HG02840 (cell line): ENCODE measurements at regions not wholly inside any gene's neighbourhood (a gene's known extent, or its start where the extent isn't known, plus 50 kb on each side); places are given as distances from the start of the nearest gene placed in this dataset.
A peak's percentile ranks its signal among the peaks of the same experiment; 100 is the strongest.
"Not testable (repeated sequence)": the region's sequence is repeated elsewhere in the genome, so short reads cannot be mapped to it uniquely, and the experiment has no call there.

Experiments
- ATAC-seq: cut with Tn5 transposase; IDR thresholded peaks from one replicate; pipeline ENCODE4 v1.9.1; 2021; ENCODE audit warnings: mild to moderate bottlenecking, moderate library complexity, moderate number of reproducible peaks; ENCODE audit not compliant: unreplicated experiment, low FRiP score

DNA sequence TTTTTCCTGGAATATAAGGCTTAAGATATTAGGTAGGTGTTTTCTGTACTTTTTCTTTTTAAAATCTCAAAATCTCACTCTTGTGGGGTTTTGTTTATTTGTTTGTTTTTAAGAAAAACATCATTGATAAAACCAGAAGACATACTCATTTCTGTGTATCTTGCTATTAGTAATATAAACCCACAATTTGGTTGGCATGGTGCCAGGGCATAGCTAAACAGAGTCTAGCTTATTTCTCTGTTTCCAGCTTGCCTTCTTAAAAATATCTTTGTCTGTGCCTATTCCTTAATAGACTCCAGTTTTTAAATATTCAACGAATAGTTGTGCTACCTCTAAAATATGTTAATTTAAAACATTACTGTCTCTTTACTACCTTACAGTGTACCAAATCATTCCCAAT, 1121.9 kb upstream of the PCDH20 start:
- no peak for ATAC-seq

GRCh38 chr13:62525652-62526051, 1110.0 kb upstream of the PCDH20 start:
- no peak for ATAC-seq

DNA sequence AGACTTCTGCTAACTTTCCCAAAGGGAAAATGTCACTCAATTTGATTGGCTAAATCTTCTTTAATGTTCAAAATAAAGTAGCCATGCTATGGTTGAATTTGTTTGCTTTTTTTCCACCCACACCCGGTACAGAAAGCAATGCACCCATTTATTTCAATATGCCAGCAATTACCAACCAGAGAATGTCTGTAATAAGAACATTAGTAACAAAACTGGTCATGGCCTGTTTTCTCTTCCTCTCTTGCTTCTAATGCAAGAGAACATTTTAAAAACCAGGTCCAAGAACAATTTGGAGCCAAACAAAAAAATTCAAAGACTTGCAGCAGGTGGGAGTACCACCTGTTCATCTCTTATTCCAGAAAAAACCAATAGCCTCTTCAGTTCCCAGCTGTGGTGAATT, 1108.8 kb upstream of the PCDH20 start:
- no peak for ATAC-seq

DNA sequence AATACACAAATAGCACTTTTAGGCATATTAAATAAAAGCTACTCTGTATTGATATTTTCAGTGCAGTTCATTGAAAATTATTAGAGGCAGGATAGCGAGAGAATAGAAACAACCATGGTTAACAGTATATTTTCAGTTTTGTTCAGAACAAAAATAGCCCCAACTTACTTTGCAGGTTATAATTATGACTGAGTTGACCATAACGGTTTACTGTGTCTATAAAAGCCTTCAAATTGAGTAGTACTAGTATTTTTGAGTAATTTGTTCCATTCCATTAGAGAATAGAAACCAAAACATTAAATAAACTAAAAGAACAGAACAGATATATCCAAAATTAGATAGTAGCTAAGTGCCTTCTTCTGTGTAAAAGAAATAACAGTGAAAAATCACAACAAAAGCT, 1108.4 kb upstream of the PCDH20 start:
- ATAC-seq = peak; percentile 84

DNA sequence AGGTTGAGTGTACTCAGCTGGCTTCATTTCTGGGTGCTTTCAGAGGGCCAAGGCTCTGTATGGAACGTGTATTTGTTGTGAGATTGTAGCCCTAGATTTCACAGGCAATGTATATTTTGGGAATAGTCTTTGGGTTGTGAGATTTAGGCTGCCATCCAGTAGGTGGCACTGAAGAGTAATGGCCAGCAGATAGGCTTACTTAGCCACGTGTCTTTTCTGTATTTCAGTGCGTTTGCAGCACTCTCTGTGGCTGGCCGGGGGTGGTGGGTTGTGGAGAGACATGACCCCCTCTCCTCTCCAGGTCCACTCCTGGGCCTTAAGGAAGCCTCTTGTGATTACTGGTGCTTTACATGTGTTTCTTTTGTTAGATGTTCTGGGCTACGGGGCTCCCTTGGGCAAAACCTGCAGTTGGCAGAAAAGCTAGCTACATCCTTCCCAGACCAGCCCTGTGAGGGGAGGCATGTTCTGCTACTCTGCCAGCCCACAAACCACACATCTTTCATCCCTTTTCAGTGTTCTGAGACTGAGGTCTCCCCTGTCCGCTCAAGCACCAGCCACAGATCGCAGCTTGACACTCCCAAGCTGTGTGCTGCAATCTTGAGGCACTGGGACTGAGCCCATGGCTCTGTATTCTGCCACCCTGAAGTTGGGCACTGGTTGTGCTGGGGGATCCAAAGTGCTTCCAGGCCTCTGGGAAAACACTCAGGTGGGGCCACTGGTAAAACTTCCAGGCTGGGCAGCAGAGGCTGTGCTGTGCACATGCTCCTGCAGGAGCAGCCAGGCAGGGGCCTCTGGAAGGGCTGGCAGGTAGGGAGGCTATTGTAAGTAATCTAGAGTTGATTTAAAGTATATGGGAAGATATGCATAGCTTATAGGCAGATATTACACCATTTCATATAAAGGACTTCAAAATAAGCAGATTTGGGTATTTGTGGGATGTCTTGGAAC, 1096.8 kb upstream of the PCDH20 start:
- peak; percentile 91 for ATAC-seq

DNA sequence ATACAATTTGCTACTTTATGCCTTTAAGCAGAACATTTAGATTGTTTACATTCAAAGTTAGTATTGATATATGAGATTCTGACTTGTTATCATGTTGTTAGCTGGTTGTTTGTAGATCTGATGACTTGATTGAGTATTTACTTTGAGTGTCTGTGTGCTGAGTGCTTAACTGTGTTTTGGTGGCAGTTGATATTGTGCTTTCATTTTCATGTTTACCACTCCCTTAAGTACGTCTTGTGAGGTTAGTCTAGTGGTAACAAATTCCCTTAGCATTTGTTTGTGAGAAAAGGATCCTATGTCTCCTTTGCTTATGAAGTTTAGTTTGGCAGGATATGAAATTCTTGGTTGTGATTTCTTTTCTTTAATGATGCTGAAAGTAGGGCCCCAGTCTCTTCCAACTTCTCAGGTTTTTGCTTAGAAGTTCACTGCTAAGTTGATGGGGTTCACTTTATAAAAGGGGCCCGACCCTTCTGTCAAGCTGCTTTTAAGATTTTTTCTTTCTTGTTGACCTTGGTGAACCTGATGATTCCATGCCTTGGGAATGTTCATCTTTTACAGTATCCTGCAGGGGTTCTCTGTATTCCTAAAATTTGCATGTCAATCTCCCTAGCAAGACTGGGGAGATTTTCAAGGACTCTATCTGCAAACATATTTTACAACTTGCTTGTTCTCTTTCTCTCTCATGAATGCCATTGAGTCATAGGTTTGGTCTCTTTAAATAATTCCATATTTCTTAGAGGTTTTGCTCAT, 1095.4 kb upstream of the PCDH20 start:
- ATAC-seq = no peak

DNA sequence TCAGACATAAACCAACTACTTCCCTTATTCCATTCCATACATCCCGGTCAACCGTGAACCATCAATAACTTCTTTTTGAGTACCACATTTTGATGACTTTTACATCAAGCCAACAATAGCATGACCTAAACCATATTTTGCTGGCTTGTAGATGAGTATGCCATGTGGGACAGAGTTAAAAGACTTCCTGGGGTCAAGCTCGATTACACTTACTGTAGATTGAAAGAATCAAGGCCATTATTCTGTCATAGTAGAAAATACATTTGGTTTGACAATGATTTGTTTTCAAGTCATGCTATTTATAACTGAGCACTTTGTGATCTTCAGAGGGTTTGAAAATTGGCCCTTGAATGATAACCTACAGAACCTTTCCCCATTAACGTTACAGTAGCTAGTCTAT, 1086.9 kb upstream of the PCDH20 start:
- no peak for ATAC-seq

GRCh38 chr13:62489731-62490130, 1074.1 kb upstream of the PCDH20 start:
- no peak for ATAC-seq

DNA sequence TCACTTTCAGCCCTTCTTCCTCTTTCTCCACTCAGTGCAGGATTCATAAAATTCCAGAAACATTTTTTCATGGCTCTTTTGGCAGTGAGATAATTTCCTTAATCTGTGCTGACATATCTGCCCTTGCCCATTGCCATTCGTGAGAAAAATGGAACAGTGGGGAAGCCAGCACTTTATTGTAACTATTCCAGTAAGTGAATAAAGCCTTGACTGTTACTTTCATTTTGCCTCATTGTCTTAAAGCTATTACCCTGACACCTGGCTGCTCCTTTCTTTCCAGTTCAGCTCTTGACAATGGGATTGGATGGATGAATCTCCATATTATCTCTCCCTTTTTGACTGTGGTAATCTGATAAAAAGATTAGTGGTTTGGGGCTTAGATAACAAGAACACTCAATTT, 1068.1 kb upstream of the PCDH20 start:
- ATAC-seq = no peak

DNA sequence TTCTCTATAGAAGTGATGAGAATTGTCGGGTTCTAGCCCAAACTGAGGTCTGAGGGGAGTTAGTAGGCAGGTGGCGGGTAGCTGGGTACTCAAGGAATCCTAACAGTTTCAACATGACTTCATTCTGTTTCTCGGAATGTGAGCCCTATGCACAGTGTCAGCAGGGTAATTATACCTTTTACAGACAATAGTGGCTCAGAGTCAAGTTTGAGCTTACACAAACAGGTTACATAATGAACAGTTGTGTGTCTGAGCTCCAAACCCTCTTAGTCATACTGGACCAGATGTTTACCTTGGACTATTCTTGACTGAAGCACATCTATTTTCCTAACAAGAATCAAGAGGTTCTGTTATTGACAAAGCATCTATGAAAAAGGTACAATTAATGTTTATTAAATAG, 1066.7 kb upstream of the PCDH20 start:
- ATAC-seq = no peak

- ATAC-seq = no peak
Measured at GRCh38 chr13:62473944-62474237, 1058.2 kb upstream of the PCDH20 start.

- no peak for ATAC-seq
Measured at GRCh38 chr13:62473190-62473943, 1057.7 kb upstream of the PCDH20 start.

- no peak for ATAC-seq
Measured at GRCh38 chr13:62453761-62454160, 1038.1 kb upstream of the PCDH20 start.

- ATAC-seq = no peak
Measured at GRCh38 chr13:62450759-62451158, 1035.1 kb upstream of the PCDH20 start.

DNA sequence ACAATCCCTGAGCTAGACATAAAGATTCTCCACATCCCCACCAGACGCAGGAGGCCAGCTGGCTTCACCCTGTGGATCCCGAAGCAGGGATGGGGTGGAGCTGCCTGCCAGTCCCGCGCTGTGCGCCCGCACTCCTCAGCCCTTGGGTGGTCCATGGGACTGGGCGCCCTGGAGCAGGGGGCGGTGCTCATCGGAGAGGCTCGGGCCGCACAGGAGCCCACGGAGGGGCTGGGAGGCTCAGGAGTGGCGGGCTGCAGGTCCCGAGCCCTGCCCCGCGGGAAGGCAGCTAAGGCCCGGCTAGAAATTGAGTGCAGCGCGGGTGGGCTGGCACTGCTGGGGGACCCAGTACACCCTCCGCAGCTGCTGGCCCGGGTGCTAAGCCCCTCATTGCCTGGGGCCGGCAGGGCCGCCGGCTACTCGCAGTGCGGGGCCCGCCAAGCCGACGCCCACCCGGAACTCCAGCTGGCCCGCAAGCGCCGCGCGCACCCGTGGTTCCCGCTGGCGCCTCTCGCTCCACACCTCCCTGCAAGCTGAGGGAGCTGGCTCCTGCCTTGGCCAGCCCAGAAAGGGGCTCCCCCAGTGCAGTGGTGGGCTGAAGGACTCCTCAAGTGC, 1032.2 kb upstream of the PCDH20 start:
- not testable (repeated sequence) for ATAC-seq

- ATAC-seq = no peak
Measured at GRCh38 chr13:62444805-62445204, 1029.2 kb upstream of the PCDH20 start.

- no peak for ATAC-seq
Measured at GRCh38 chr13:62434081-62434480, 1018.4 kb upstream of the PCDH20 start.

DNA sequence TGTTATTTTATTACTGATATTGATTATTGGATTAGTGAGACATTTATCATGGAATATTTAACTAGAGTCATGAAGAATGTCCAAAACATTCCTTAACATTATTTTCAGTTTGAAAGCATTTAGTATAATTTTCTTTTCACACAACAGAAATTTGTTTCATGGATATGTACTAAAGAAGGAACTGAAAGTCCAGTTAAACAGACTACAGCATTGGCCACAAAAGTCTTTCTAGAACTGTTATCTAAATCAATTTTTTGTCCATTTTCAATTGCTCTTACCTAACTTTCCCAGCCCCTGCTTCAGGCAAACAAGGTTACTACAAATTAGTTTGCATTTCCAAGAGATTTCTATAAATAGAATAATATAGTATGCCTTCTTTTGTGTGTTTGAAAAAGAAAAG, 1018.0 kb upstream of the PCDH20 start:
- no peak for ATAC-seq

- ATAC-seq = no peak
Measured at GRCh38 chr13:62432906-62433305, 1017.3 kb upstream of the PCDH20 start.

DNA sequence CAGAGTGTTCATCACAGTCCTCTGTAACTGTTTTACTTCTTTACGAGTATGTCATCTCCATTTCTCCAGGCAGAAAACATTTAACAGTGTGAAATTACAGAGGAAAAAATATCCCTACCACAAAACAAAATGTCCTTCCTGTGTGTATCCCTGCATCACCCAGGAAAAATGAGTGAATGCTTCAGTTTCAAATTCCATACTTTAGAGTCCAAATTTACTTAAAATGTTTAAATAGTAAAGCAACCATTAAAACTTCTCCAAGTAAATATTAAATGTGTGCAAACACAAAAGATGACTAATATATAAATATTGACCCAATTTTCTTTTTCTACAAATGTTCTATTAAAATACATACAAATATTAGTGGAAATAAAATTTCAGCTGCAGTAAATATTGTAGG, 1016.6 kb upstream of the PCDH20 start:
- no peak for ATAC-seq

DNA sequence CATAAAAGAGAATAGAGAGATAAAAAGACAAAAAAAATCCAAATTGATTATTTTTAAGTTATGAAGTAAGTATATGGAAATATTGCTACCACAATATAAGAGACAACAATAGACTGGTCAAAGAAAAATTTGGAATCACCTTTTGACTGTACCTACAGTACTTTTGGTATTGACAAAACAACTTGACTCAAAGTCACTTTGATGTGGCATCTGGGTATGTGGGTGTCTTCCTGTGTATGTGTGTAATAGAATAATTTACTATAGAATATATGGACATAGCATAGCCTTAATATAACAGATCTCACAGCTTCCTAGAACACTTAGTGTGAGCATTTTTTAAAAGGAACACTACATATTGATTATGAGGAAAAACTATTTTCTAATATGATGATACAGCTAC, 1016.2 kb upstream of the PCDH20 start:
- no peak for ATAC-seq
